ENCODE measurements at regions not wholly inside any gene's neighbourhood (a gene's known extent, or its start where the extent isn't known, plus 50 kb on each side); places are given as distances from the start of the nearest gene placed in this dataset.
"Not testable (repeated sequence)": the region's sequence is repeated elsewhere in the genome, so short reads cannot be mapped to it uniquely, and the experiment has no call there.

- in situ Hi-C loops (cut with HindIII; ENCODE audit: low sequenced_read_pairs), result not testable (repeated sequence)
These were observed 109.4 kb upstream of the SGIP1 start for GRCh38 chr1:66424530-66424929.

- in situ Hi-C loops (cut with HindIII; ENCODE audit: low sequenced_read_pairs), result no loop called here
These were observed 107.6 kb upstream of the SGIP1 start for GRCh38 chr1:66426239-66426853.

- in situ Hi-C loops (cut with HindIII; ENCODE audit: low sequenced_read_pairs), result not testable (repeated sequence)
These were observed 103.1 kb upstream of the SGIP1 start for GRCh38 chr1:66430815-66431214.

- in situ Hi-C loops (cut with HindIII; ENCODE audit: low sequenced_read_pairs), result no loop called here
These were observed 102.0 kb upstream of the SGIP1 start for GRCh38 chr1:66431999-66432398.

- in situ Hi-C loops (cut with HindIII; ENCODE audit: low sequenced_read_pairs), result no loop called here
These were observed 100.3 kb upstream of the SGIP1 start for GRCh38 chr1:66433611-66434010.

GRCh38 chr1:66434096-66434495 lies 99.9 kb upstream of the SGIP1 start:
- in situ Hi-C loops (cut with HindIII; ENCODE audit: low sequenced_read_pairs), result no loop called here

- in situ Hi-C loops (cut with HindIII; ENCODE audit: low sequenced_read_pairs), result loop anchor here (5.0 kb wide), 1 partner anchor 68 kb away; no protein-coding TSS in a partner anchor
These were observed 98.4 kb upstream of the SGIP1 start for GRCh38 chr1:66435541-66435940.

GRCh38 chr1:66436378-66437135 lies 97.4 kb upstream of the SGIP1 start:
- in situ Hi-C loops (cut with HindIII; ENCODE audit: low sequenced_read_pairs), result loop anchor here (5.0 kb wide), 1 partner anchor 69 kb away; no protein-coding TSS in a partner anchor

GRCh38 chr1:66437136-66437401 lies 96.9 kb upstream of the SGIP1 start:
- in situ Hi-C loops (cut with HindIII; ENCODE audit: low sequenced_read_pairs), result loop anchor here (5.0 kb wide), 1 partner anchor 70 kb away; no protein-coding TSS in a partner anchor

- in situ Hi-C loops (cut with HindIII; ENCODE audit: low sequenced_read_pairs), result loop anchor here (5.0 kb wide), 1 partner anchor 71 kb away; no protein-coding TSS in a partner anchor
These were observed 95.9 kb upstream of the SGIP1 start for GRCh38 chr1:66438062-66438461.

- in situ Hi-C loops (cut with HindIII; ENCODE audit: low sequenced_read_pairs), result loop anchor here (5.0 kb wide), 1 partner anchor 71 kb away; no protein-coding TSS in a partner anchor
These were observed 95.5 kb upstream of the SGIP1 start for GRCh38 chr1:66438501-66438900.

- in situ Hi-C loops (cut with HindIII; ENCODE audit: low sequenced_read_pairs), result loop anchor here (5.0 kb wide), 1 partner anchor 72 kb away; no protein-coding TSS in a partner anchor
These were observed 94.8 kb upstream of the SGIP1 start for GRCh38 chr1:66439031-66439740.

- in situ Hi-C loops (cut with HindIII; ENCODE audit: low sequenced_read_pairs), result no loop called here
These were observed 90.2 kb upstream of the SGIP1 start for GRCh38 chr1:66443793-66444192.

GRCh38 chr1:66444438-66445265 lies 89.3 kb upstream of the SGIP1 start:
- in situ Hi-C loops (cut with HindIII; ENCODE audit: low sequenced_read_pairs), result no loop called here

- in situ Hi-C loops (cut with HindIII; ENCODE audit: low sequenced_read_pairs), result no loop called here
These were observed 88.3 kb upstream of the SGIP1 start for GRCh38 chr1:66445492-66446181.

GRCh38 chr1:66446261-66447001 lies 87.5 kb upstream of the SGIP1 start:
- in situ Hi-C loops (cut with HindIII; ENCODE audit: low sequenced_read_pairs), result no loop called here

GRCh38 chr1:66450043-66450514 lies 83.9 kb upstream of the SGIP1 start:
- in situ Hi-C loops (cut with HindIII; ENCODE audit: low sequenced_read_pairs), result loop anchor here (5.0 kb wide), 1 partner anchor 198 kb away; no protein-coding TSS in a partner anchor

- in situ Hi-C loops (cut with HindIII; ENCODE audit: low sequenced_read_pairs), result loop anchor here (5.0 kb wide), 1 partner anchor 199 kb away; no protein-coding TSS in a partner anchor
These were observed 83.1 kb upstream of the SGIP1 start for GRCh38 chr1:66450847-66451246.

GRCh38 chr1:66452162-66452561 lies 81.8 kb upstream of the SGIP1 start:
- in situ Hi-C loops (cut with HindIII; ENCODE audit: low sequenced_read_pairs), result loop anchor here (5.0 kb wide), 1 partner anchor 200 kb away; no protein-coding TSS in a partner anchor
